GM19239 (cell line): ENCODE measurements at regions not wholly inside any gene's neighbourhood (a gene's known extent, or its start where the extent isn't known, plus 50 kb on each side); places are given as distances from the start of the nearest gene placed in this dataset.
"Not testable (repeated sequence)": the region's sequence is repeated elsewhere in the genome, so short reads cannot be mapped to it uniquely, and the experiment has no call there.

Experiments
- DNase-seq: peaks from one replicate; pipeline ENCODE4 v3.0.0; 2011; ENCODE audit warnings: low spot score; ENCODE audit not compliant: insufficient read length
- FAIRE-seq: peaks from 2 replicates; lab custom pipeline; 2011; peaks lifted over from hg19 to GRCh38; lab: Jason Lieb, UNC

- no peak for FAIRE-seq
- no peak for DNase-seq
These were observed 189.7 kb upstream of the SDK2 start for GRCh38 chr17:73833775-73834488.

GRCh38 chr17:73834684-73835343, 190.6 kb upstream of the SDK2 start:
- no peak for DNase-seq
- FAIRE-seq: no peak

GRCh38 chr17:73835605-73836004, 191.4 kb upstream of the SDK2 start:
- DNase-seq (no peak), FAIRE-seq (no peak)

GRCh38 chr17:73838815-73839214, 194.6 kb upstream of the SDK2 start:
- no peak for FAIRE-seq
- no peak for DNase-seq

DNA sequence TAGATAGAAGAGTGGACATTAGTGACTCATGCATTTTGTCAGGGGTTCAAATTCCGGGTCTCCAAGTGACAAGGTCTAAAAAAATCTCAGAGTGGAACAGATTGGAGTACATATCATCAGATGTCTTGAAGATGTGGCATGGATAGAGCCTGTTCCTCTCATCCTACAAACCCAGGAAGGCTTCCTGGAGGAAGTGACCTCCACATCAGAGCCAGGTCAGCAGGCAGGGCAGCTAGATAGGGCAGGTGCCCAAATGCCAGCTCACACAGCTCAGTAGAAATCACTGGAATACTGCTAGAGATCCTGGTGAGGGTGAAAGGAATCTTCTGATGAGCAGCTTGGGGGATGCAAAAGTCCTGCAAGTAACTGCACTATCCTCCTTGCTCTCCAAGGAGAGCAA, 196.6 kb upstream of the SDK2 start:
- no peak for FAIRE-seq
- no peak for DNase-seq

- FAIRE-seq (no peak), DNase-seq (no peak)
These were observed 197.3 kb upstream of the SDK2 start for GRCh38 chr17:73841431-73842060.

DNA sequence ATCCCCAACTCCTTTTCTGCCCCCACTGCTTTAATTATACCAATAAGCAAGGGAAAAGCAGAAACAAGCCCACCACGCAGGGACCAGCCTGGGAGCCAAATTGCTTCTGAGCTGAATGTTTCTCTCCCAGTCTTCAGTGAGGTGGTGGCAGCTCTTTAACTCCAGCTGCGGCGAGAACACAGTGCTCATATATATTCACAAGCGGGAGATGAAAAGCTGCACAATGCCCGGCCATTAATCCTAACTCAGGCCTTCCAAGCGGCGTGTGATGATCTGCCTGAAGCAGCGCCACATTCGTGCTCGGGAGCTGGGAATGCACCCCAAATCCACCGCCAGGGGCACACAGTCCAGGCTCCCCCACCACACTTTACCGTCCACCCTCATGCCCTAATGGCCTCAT, 203.7 kb upstream of the SDK2 start:
- FAIRE-seq: no peak

DNA sequence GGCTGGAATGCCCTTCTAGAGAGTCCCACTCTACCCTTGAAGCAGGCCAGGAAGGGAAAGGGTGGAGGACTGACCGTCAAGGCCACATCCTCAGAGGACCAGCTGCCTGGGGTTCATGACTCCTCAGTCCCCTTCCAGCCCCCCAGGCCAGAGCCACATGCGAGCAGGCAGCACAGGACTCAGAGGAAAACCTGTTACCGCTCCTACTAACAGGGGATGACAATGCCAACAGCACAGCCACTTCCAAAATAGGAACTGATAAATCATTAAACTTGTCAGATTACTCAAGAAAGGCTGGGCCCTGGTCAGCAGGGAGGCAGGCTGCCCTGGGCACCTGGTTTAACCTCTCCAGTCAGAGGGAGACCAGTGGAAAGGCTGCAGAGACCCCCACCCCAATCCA, 206.2 kb upstream of the SDK2 start:
- FAIRE-seq (no peak), DNase-seq (no peak)

More for the DNA sequence above, 203.7 kb upstream of the SDK2 start:
- DNase-seq: no peak

- no peak for FAIRE-seq
- DNase-seq: no peak
These were observed 206.8 kb upstream of the SDK2 start for GRCh38 chr17:73851091-73851490.

DNA sequence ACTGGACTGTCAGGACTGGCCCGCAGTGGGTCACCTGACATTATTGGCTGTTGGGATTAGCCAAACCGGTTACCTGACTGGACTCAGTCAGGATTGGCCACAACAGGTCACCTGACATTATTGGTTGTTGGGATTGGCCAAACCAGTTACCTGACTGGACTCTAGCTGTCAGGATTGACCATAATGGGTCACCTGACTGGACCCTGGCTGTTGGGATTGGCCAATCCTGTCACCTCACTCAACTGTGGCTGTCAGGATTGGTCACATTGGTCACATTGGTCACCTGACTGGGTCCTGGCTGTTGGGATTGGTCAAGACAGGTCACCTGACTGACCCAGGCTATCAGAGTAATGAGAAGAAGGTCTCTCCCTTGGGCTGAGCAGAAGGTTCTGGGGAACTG, 207.7 kb upstream of the SDK2 start:
- no peak for DNase-seq
- FAIRE-seq: no peak

- DNase-seq: no peak
- no peak for FAIRE-seq
These were observed 211.6 kb upstream of the SDK2 start for GRCh38 chr17:73855720-73856333.

- DNase-seq: no peak
- FAIRE-seq: no peak
These were observed 212.3 kb upstream of the SDK2 start for GRCh38 chr17:73856556-73856955.

DNA sequence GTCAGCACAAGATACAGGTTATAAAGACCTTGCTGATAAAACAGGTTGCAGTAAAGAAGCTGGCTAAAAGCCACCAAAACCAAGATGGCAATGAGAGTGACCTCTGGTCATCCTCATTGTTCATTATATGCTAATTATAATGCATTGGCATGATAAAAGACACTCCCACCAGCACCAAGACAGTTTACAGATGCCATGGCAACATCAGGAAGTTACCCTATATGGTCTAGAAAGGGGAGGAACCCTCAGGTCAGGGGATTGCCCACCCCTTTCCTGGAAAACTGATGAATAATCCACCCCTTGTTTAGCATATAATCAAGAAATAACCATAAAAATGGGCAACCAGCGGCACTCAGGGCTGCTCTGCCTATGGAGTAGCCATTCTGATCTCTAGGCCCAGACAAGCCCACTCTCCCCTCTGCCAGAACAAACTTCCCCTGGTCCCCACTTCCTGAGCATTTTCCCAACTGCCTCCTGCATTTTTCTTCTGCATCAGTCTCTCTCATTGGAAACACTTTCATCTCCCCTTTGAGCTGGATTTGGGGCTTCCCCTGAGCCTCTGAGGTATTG, 215.3 kb upstream of the SDK2 start:
- FAIRE-seq, DNase-seq: not testable (repeated sequence)

DNA sequence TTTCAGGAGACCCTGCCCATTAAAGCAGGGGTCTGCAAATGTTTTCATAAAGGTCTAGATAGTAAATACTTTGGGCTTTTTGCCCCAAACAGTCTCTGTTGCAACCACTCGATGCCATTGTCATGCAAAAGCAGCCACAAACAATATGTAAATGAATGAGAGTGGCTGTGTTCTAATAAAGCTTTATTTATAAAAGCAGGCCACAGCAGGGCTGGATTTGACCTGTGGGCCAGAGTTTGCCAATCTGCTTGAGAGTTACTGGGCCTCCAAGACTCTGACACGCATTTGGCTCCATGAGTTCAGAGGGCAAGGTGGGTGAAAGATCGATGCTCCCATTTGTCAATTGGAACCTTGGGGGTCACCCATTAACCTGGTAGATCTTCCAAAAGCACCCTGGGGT, 217.3 kb upstream of the SDK2 start:
- no peak for FAIRE-seq
- DNase-seq: no peak

DNA sequence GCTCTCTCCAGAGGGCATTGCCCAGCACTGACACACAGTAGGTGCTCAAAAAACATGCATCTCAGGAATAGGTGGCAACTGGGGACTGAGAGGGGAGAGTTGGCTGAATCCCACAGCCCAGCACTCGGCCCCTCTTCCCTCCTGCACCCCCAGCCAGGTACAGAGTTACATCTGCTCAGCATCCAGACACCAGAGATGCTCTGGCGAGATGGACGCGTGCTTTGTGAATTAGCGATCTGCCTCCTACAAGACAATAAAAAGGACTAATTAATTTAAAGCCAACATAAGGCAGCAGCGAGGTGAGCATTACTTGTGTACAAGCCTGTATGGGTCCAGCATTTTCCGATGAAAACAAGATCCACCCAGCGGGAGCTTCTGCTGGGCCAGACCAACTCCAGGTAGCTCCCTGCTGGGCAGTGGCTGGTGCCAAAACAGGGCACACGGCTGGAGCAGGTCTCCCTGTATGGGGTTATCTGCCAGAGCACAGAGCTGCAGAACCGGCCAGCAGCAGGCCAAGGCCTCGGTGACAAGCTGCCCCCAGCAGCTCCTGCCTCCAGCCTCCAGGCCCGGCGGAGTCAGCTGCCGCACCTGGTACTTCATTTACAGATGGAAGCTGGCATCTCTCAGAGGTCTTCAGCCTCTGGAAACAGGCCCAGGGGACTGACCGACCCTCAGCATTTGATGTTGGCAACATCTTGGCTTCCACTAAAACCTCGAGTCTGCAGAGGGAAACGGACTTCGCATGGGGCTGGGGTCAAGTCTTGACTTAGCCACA, 219.7 kb upstream of the SDK2 start:
- DNase-seq (no peak), FAIRE-seq (no peak)

GRCh38 chr17:73865831-73866230, 221.6 kb upstream of the SDK2 start:
- FAIRE-seq (no peak), DNase-seq (no peak)

- DNase-seq: no peak
- FAIRE-seq: no peak
These were observed 222.8 kb upstream of the SDK2 start for GRCh38 chr17:73867056-73867455.

DNA sequence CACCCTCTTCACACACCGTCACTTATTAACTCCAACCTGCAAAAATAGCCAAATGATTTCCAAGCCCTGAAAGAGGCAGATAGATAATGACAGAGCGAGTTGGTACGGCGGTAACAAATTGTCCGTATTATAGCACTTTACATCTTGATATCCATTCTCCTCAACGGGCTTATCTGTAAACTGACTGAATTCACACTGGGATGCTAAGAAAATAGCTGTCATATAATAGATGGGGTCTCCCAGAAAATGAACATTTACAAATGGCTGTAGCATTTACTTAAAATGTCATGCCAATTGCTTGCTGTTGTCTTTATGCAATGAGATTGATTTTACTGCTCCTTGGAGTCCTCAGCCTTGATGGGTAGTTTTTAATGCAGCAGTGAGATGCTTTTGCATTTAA, 225.8 kb upstream of the SDK2 start:
- DNase-seq (no peak), FAIRE-seq (no peak)

DNA sequence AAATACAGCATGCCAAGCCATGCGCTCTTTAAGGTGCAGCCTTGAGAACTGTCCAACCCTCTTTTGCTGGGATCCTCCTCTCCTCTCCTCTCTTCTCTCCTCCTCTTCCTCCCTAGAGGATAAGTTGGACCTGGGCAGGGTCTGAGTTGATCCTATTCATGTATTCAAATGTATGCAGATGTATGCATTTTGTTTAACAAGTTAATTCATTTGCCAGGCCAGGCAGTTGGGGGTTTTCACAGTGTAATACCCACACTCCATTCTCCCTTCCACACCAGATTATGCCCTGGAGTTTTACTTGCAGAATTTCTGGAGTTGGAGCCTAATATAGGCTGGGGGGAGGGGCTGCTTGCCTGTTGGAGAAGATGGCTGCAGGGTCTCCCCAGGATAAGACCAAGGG, 226.2 kb upstream of the SDK2 start:
- FAIRE-seq (no peak), DNase-seq (no peak)

- no peak for FAIRE-seq
- DNase-seq: no peak
These were observed 228.6 kb upstream of the SDK2 start for GRCh38 chr17:73872816-73873215.
